OCI-LY1 (cell line): ENCODE measurements at regions not wholly inside any gene's neighbourhood (a gene's known extent, or its start where the extent isn't known, plus 50 kb on each side); places are given as distances from the start of the nearest gene placed in this dataset.

Experiments
- H2AFZ ChIP-seq: fragments of 200-600 bp; sonication (generic), shearing (Covaris generic); 2 replicates; pipeline ENCODE4 v1.6.0; 2014; ENCODE audit warnings: antibody characterized with exemption, mild to moderate bottlenecking, low read length
- H3F3A ChIP-seq: fragments of 200-600 bp; sonication (generic), shearing (Covaris generic); 2 replicates; pipeline ENCODE4 v1.6.0; 2014; ENCODE audit warnings: mild to moderate bottlenecking, antibody characterized with exemption, low read length, moderate library complexity; ENCODE audit not compliant: insufficient read depth
- H3K27ac ChIP-seq: fragments of 200-600 bp; sonication (generic); 2 replicates; pipeline ENCODE4 v1.5.1; 2014; ENCODE audit warnings: low read length, mixed run types, mild to moderate bottlenecking, low read depth; ENCODE audit not compliant: poor library complexity, severe bottlenecking
- H3K27me3 ChIP-seq: fragments of 200-600 bp; sonication (generic); 2 replicates; pipeline ENCODE4 v1.6.0; 2014; ENCODE audit warnings: antibody characterized with exemption, mild to moderate bottlenecking, low read length, moderate library complexity; ENCODE audit not compliant: insufficient read depth
- H3K36me3 ChIP-seq: fragments of 200-600 bp; sonication (generic); 2 replicates; pipeline ENCODE4 v1.6.1; 2014; ENCODE audit warnings: mild to moderate bottlenecking, antibody characterized with exemption, low read length, moderate library complexity, mixed read lengths; ENCODE audit not compliant: insufficient read depth
- H3K4me1 ChIP-seq: fragments of 200-600 bp; sonication (generic); 2 replicates; pipeline ENCODE4 v1.5.1; 2014; ENCODE audit warnings: mild to moderate bottlenecking, low read length, moderate library complexity; ENCODE audit not compliant: insufficient read depth, severe bottlenecking
- H3K4me2 ChIP-seq: fragments of 200-600 bp; sonication (generic), shearing (Covaris generic); 2 replicates; pipeline ENCODE4 v1.6.1; 2014; ENCODE audit warnings: low read length
- H3K4me3 ChIP-seq: fragments of 200-600 bp; sonication (generic); 2 replicates; pipeline ENCODE4 v1.5.1; 2014; ENCODE audit warnings: low read length, low read depth, mild to moderate bottlenecking, mixed read lengths; ENCODE audit not compliant: poor library complexity, severe bottlenecking
- H3K79me2 ChIP-seq: fragments of 200-600 bp; shearing (Covaris generic); 2 replicates; pipeline ENCODE4 v1.6.1; 2016; ENCODE audit warnings: mixed run types, low read length, mixed read lengths; ENCODE audit not compliant: insufficient read depth
- H3K9ac ChIP-seq: fragments of 200-600 bp; sonication (generic), shearing (Covaris generic); 2 replicates; pipeline ENCODE4 v1.6.1; 2014; ENCODE audit warnings: mild to moderate bottlenecking, low read length, mixed read lengths
- H3K9me2 ChIP-seq: fragments of 200-600 bp; sonication (generic), shearing (Covaris generic); 2 replicates; pipeline ENCODE4 v1.6.1; 2014; ENCODE audit warnings: low read depth, mild to moderate bottlenecking, low read length, mixed read lengths
- H3K9me3 ChIP-seq: fragments of 200-600 bp; shearing (Covaris generic); 2 replicates; pipeline ENCODE4 v1.6.1; 2014; ENCODE audit warnings: low read length, mixed read lengths
- H4K20me1 ChIP-seq: fragments of 200-600 bp; sonication (generic), shearing (Covaris generic); 2 replicates; pipeline ENCODE4 v1.6.0; 2016; ENCODE audit warnings: mild to moderate bottlenecking, low read length; ENCODE audit not compliant: insufficient read depth
- EZH2 ChIP-seq: fragments of 200-600 bp; sonication (generic), shearing (Covaris generic); IDR thresholded peaks from 2 replicates; pipeline ENCODE4 v1.8.0; 2017; ENCODE audit warnings: borderline replicate concordance, mixed run types, mild to moderate bottlenecking, antibody characterized with exemption, low read length, moderate library complexity, mixed read lengths
- TF ChIP-seq, protein P1 (sequence below): fragments of 200-600 bp; sonication (generic), shearing (Covaris generic); IDR thresholded peaks from 2 replicates; pipeline ENCODE4 v1.5.1; 2017; ENCODE audit warnings: mild to moderate bottlenecking, antibody characterized with exemption, low read length, moderate library complexity, mixed read lengths

DNA sequence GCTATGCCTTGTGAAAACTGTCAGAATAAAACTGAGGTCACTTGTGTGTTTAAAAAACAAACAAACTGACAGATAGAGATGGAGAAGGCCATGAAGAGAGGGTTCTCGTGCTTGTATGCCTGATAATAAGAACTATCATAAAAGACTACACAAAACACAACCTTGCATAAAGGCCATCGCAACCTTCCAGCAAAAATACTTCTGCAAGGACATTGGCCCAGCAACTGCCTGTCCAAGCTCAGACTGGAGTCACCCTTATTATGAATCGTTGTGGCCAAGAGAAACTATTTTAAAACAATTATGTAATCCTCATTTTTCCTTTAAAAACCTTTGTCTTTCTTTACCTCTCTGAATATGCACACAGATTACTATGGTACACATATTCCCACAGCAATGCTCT is 93.0 kb upstream of the SMLR1 start:
- H3K79me2 ChIP-seq: no peaks in the 10 kb centered on the region
- no peak overlapping the region for H2AFZ ChIP-seq
- H3K36me3 ChIP-seq: no peaks in the 10 kb centered on the region
- no peak for TF ChIP-seq EZH2
- TF ChIP-seq, protein P1, sequence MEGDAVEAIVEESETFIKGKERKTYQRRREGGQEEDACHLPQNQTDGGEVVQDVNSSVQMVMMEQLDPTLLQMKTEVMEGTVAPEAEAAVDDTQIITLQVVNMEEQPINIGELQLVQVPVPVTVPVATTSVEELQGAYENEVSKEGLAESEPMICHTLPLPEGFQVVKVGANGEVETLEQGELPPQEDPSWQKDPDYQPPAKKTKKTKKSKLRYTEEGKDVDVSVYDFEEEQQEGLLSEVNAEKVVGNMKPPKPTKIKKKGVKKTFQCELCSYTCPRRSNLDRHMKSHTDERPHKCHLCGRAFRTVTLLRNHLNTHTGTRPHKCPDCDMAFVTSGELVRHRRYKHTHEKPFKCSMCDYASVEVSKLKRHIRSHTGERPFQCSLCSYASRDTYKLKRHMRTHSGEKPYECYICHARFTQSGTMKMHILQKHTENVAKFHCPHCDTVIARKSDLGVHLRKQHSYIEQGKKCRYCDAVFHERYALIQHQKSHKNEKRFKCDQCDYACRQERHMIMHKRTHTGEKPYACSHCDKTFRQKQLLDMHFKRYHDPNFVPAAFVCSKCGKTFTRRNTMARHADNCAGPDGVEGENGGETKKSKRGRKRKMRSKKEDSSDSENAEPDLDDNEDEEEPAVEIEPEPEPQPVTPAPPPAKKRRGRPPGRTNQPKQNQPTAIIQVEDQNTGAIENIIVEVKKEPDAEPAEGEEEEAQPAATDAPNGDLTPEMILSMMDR: no peak
- H3K9me3 ChIP-seq: no peaks in the 10 kb centered on the region
- no peaks in the 10 kb centered on the region for H3K4me1 ChIP-seq
- no peak overlapping the region for H3K4me3 ChIP-seq
- no peaks in the 10 kb centered on the region for H3K27me3 ChIP-seq
- H4K20me1 ChIP-seq: no peaks in the 10 kb centered on the region
- no peaks in the 10 kb centered on the region for H3K9me2 ChIP-seq
- H3F3A ChIP-seq: no peaks in the 10 kb centered on the region
- no peak overlapping the region for H3K9ac ChIP-seq
- no peak overlapping the region for H3K27ac ChIP-seq
- H3K4me2 ChIP-seq: no peak overlapping the region

DNA sequence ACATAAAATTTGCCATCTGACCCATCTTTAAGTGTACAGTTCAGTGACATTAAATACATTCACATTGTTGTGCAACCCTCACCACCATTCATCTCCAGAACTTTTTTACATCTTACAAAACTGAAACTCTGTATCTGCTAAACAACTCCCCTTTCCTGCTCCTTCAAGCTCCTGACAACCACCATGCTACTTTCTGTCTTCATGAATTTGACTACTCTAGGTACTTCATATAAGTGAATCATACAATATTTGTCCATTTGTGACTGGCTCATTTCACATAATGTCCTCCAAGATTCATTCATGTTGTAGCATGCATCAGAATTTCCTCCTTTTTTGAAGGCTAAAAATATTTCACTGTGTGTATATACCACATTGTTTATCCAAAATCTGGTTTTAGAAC is 86.9 kb upstream of the SMLR1 start:
- Histone ChIP-seq H3K9me2 (no peaks in the 10 kb centered on the region), H3F3A (no peaks in the 10 kb centered on the region), H3K36me3 (no peaks in the 10 kb centered on the region), H2AFZ (no peak overlapping the region), H3K4me3 (no peak overlapping the region), H3K27me3 (no peaks in the 10 kb centered on the region), H3K4me1 (no peaks in the 10 kb centered on the region), H3K9ac (no peak overlapping the region), H3K79me2 (no peaks in the 10 kb centered on the region), H3K4me2 (no peak overlapping the region), H4K20me1 (no peaks in the 10 kb centered on the region), H3K27ac (no peak overlapping the region), H3K9me3 (no peaks in the 10 kb centered on the region)
- TF ChIP-seq, protein P1: no peak
- no peak for TF ChIP-seq EZH2

DNA sequence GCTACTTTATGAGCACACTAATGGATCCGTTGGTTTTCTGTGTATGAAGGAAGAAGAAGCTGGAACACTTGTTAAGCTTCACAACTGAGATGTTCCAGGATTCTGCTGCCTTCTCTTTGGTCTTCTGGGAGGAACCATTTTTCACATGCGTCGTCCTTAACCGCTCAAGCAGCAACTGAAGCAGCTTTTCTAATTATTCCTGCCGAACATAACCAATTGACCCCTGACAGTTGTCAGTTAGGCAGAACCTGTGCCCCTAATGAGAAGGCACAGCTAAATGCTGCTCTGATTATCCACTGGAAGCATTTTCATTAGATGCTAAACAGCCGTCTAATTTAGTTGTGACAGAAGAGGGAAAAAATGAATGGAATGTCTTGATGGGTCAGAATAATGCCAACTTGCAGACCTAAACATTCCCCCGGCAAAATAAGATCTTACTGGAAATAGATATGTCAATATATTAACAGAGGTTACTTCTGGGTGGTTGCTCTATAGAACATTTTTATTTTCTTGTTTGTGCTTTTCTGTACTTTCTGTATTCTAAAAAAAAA is 85.0 kb upstream of the SMLR1 start:
- no peaks in the 10 kb centered on the region for H3K36me3 ChIP-seq

More for the DNA sequence above, 85.0 kb upstream of the SMLR1 start:
- H2AFZ ChIP-seq: no peak overlapping the region
- no peaks in the 10 kb centered on the region for H3K79me2 ChIP-seq
- H3K9me3 ChIP-seq: no peaks in the 10 kb centered on the region
- H3K27ac ChIP-seq: no peak overlapping the region
- no peak overlapping the region for H3K9ac ChIP-seq
- no peak overlapping the region for H3K4me2 ChIP-seq
- H3K9me2 ChIP-seq: no peaks in the 10 kb centered on the region
- no peak overlapping the region for H3K4me3 ChIP-seq
- H3K27me3 ChIP-seq: no peaks in the 10 kb centered on the region
- H4K20me1 ChIP-seq: no peaks in the 10 kb centered on the region
- no peaks in the 10 kb centered on the region for H3K4me1 ChIP-seq
- H3F3A ChIP-seq: no peaks in the 10 kb centered on the region
- TF ChIP-seq EZH2: no peak
- TF ChIP-seq, protein P1: no peak
